ENCODE measurements at regions not wholly inside any gene's neighbourhood (a gene's known extent, or its start where the extent isn't known, plus 50 kb on each side); places are given as distances from the start of the nearest gene placed in this dataset.

DNA sequence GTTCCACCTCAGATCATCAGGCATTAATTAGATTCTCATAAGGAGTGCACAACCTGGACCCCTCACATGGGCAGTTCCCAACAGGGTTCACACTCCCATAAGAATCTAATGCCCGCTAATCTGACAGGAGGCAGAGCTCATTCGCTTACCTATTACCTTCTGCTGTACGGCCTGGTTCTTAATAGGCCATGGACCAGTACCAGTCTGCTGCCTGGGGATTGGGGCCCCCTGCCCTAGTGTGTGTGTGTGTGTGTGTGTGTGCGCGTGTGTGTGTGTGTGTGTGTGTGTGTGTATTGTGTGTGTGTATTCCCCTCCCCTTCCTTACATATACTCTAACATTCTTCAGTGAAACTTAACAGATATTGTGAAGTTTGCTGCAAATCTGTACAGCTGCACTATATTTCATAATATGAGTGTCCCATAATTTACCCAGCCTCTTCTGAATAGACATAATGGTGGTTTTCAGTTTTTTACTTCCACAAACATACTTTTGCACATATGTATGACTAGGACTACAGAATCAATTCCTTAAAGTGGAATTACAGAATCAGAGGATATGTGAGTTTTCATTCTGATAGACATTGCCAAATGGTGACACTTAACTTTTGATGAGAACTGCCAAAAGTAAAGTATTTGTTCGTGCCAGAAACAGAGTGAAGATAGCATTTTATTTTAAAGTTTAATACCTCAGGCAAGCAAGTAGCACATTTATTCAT, 205.2 kb upstream of the EEA1 start:
- DNase-seq (ENCODE audit: low read depth) = no peak

DNA sequence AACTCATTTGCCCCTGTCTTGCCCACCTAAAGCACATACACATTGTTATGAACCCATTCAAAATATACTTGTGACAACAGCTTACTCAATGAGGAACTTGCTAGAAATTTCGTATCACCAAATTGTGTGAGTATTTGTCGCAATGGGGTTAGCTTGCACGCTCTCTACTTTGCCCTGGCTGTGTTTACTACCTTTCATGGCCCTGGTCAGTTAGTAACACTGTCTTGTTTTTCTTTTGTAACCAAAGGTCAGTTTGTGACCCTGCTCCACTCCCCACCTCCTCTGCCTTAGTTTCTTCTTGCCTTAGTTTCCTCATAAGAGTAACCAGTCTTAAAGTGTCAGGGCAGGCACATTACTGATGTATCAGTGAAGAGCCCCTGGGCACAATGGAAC, 205.8 kb upstream of the EEA1 start:
- DNase-seq (ENCODE audit: low read depth) = no peak

DNA sequence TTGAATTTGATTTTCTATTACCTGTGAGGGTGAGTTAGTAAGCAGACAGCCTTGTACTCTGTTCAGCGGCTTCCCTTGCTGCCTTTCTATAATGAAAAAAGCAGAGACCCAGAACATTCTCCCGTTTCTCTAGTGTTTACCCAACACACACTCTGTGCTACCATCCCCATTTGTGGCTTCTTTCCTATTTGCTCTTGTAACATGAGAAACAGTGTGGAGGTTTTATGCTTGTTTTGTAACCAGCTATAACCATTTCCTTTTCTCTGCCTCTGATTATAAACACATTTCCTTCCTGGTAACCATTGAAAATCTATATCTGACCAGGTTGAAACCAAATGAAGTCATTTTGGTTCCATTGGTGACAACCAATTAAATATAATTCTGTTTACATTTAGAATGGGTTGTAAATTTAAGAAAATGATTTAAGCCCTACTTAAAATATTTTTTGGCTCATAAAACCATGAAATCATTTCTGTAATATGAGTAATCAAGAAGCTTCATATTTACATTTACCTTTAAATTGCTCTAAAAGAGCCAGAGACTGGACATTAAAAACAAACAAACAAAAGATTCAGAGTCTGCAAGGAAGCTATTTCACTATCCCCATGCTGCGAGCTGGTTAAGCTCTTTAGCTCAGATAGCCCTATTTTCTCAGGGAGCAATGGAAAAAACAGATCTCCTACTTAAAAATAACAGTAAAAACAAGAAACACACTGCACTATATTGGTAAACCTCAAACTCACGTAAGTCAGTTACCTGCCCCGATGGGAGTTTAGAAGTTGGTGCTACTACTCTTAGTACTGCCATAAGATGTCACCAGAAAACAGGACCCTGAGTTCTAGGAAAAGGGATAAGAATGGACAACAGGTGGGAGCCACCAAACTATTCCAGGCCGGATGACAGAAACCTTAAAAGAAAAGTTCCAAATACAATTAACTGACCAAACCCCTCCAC, 206.5 kb upstream of the EEA1 start:
- no peak for DNase-seq (ENCODE audit: low read depth)

DNA sequence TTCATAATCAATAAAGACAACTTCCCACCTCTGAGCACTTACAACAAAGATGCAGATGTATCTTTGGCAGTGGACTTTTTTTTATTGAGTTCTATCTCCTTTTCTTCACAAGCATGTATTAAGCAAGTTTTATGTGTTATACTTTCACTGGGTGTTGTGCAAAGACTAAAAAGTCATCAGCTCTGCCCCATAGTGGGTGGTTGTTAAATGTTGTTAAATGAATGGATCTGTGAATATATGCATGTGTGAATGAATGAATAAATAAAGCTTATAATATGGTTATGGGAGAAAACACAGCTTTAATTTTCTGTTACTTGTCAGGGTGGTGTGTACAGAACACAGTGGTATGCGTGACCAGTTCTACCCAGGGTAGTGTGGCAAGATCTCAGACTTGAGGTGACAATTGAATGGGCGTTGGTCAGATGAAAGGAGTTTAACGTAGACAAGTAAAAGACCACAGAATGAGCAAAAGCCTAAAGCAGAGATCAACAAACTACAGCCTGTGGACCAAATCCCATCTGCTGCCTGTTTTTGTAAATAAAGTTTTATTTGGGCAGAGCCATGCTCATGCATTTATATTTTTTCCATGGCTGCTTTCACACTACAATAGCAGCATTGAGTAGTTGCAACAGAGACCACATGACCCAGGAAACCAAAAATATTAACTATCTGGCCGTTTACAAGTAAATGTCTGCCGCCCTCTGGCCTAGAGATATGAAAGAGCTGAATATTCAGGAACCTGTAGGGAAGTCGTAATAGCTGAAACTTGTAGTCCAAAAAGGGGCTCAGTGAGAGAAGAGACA, 207.4 kb upstream of the EEA1 start:
- no peak for DNase-seq (ENCODE audit: low read depth)

DNA sequence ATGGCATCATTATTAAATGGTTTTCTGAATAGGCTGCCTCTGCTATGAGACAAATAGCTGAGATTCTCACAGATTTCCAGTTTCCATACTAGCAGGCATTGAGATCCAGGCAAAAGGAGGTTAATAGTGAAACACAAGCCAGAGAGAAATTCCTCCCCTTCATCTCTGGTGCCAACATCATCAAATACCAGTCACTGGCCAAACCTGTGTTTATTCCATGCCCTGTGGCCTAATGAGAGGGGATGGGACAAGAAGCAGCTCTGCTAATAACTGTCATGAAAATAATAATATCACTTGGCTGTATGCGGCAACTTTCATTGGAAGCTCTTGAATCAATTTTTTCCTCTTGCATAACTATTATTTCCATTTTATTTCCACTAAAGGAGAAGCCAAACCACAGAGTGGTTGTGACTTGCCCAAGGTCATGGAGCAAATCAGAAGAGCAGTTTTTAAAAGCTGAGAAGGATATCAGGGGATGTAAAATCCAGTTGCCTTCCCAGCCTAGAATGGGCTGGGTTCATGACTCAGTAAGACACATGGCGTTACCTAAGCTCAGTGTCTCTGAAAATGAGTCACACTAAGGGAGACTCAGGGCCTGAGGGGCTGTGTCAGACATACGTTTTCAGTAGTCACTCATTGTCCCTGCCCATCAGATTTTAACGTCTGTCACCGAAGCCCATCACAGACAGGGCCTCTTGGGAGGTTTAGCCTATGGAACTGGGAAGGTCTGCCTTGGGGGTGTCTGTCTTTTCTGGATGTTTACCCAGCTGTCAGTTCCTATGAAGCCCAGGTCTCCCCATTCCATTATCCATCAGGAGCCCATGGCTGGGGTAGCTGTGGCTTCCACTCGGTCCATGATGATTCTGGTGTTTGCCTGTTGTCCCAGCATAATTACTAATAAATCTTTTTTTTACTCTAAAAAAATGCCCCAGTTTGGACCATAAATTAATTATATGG, 208.8 kb upstream of the EEA1 start:
- DNase-seq (ENCODE audit: low read depth) = no peak

DNA sequence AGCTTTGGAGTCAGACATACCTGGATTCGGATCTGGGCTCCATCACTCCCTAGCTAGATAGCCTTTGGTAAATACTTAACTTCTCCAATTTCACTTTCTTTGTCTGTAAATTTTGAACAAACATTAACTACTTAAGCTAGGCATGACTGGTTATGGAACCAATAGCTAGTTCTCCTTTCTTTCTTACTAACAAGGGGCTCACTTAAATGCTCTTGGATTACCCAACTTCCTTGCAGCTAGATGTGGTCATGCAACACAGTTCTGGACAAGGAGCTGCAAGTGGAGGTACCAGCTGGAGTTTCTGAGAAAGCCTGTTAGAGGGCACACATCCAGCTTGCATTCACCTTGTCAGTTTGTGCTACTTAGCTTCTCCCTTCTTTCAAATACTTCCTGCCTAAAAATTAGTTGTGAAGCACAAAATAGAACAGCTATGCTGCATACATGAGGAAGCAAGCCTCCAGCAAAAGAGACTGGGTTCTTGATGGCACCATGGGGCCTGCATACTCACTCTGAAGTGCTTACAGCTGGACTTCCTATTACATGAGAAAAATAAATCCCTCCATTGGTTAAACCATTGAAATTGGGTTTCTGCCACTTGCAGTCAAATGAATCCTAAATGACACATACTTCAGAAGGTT, 210.1 kb upstream of the EEA1 start:
- no peak for DNase-seq (ENCODE audit: low read depth)

DNA sequence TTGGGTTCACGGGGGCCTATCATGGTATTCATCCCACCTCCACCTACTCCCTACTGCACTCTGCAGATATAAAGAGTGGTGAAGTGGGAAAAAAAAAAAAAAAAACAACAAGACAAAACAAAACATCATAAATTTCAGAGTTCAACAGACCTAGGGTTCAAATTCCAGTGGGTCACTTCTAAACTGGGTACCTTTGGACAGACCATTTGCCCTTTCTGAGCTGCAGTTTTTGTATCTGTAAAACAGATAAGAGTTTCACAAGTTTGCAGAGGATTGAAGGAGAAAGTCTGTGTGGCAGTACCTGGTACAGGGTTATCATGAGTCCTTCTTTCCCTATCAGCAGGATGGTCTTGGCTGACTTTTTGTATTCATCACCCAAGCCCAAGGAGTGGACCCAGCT, 211.2 kb upstream of the EEA1 start:
- no peak for DNase-seq (ENCODE audit: low read depth)

DNA sequence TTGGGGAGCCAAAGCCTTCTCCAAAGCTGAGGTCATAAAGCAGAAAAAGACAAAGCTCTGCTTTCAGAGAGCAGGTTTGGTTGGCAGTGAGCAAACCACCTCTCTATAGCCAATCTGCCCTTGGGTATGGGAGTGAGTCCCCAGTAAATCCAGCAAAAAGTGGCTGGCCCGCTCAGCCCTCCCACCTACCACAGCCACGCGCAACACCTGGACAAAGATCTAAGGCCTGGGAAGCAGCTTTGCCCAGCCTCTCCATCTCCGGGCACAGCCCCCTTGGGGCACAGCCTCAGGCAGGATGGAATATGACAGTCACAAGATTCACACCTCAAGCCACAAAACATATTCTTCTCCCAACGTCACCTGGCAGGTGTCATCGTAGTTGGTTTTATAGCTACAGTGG, 211.7 kb upstream of the EEA1 start:
- DNase-seq (ENCODE audit: low read depth) = no peak

DNA sequence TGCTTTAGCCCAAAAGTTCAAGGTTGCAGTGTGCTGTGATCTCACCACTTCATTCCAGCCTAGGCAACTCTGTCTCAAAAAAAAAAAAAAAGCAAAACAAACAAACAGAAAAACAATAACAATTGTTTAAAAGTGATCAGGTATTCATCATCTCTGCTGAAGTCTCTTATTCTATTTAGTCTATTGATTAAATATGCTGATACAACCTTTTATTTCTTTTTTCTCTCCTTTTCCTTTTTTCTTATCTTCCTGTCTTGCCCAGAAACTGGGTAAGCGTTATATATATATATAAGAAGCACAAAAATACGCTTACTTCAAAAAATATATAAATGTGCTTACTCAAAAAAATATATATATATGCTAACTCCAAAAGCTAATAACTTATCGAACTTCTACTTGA, 213.8 kb upstream of the EEA1 start:
- DNase-seq (ENCODE audit: low read depth) = no peak

DNA sequence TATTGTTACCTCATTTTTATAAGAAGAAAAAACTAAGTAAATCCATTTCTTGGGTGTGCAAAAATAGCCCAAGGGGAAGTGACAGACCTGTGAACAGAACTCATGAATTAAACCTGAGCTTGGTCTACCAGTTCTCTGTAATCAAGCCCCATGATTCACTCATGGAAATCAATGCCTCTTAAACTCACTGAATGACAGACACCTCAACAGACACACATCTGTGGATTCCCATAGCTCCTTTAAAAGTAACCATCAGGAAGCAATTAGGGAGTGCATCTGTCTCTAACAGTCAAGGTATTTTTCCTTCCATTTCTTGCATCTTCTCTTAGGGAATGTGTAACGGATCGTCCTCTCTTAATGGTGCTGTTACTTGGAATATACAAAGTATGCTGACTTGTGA, 215.0 kb upstream of the EEA1 start:
- no peak for DNase-seq (ENCODE audit: low read depth)

DNA sequence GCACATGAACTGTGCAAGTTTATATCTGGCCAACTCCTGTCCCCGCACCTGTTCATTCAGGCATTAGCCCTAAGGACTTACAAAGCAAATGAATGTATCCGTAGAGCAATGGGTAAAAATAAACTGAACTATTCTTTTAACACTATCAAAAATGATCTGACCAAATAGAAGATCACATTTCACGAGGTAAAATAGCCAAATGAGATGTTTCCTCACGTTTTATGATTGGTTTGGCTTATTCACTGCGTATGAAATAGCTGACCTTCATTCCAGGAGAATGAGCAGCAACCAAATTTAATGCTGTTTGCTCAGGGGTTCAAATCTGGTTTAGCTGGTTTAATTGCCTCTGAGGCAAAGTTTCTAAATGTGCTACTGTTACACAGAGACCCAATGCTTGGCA, 216.0 kb upstream of the EEA1 start:
- no peak for DNase-seq (ENCODE audit: low read depth)

DNA sequence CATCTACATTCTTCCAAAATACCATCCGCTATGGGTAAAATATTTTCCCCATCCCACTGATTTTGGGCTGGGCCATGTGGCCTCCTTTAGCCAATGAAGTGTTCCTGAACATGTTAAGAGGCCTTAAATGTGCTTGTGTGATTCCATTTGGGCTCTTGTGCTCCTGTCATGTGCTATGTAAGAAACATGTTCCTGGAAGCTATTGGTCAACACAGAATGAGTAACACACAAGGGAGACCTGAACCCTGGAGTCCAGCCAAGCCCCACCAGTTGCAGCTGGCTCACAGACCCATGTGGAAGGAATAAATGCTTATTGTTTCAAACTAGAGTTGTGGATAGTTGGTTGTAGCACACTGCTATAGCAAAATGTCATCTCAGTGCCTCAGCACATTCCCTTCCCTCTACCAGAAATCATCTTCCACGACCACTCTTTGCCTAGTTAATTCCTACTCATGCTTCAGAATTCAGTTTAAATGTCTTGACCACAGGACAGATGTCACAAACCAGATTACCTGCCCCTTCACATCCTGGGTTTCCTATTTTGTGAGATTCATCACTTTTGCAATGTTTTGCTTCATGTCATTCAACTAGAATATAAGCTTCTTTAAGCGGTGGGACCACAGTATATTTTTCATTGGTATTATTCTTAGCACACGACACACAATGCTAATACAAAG, 217.3 kb upstream of the EEA1 start:
- DNase-seq (ENCODE audit: low read depth) = no peak

DNA sequence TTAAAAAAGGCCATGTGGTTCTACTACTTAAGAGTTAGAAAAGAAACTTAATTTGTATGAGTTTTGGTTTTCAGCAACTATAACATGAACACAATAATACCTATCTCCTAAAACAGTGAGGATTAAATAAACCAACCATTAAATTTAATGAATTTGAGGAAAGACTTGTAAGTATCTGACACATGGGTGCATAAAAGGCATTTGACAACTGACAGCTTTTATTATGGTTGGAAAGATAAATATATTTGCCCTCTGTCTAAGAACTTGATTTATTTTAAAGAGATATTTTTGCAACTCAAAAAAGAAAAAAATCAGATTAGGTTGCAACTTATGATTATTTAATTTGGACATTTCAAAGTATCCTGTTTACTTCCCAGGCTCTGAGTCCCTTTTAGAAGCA, 217.9 kb upstream of the EEA1 start:
- no peak for DNase-seq (ENCODE audit: low read depth)

DNA sequence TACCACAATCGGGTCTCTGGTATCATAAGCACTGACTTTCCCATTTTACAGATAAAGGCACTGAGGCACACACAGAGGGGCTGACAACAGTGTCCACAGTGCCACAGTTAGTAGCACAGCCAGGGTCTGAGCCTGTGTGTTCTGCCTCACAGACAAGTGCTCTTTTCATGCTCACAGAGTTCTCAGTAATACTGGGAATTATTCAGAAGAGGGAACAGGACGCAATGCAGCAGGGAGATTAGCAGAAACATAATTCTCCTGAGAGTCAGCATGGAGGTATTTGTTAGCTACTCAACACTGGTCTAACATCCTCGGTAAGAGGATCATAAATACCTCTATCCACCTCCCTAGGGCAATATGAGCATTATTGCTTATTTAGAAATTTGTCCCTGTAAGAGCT, 219.3 kb upstream of the EEA1 start:
- no peak for DNase-seq (ENCODE audit: low read depth)

DNA sequence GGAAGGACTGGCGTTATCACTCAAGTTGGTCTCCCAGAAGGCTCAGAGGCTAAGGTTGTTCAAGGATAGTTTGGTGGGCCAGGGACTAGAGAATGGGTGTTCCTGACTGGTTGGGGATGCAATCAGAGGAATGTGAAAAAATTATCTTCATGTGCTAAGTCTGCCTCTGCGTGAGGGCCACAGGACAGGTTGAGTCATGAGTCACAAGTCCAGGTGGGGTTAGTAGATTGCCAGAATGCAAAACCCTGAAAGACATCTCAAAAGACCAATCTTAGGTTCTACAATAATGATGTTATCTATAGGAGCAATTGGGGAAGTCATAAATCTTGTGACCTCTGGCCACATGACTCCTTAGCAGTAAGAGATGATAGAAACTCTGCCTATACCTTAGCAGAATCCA, 220.1 kb upstream of the EEA1 start:
- no peak for DNase-seq (ENCODE audit: low read depth)

DNA sequence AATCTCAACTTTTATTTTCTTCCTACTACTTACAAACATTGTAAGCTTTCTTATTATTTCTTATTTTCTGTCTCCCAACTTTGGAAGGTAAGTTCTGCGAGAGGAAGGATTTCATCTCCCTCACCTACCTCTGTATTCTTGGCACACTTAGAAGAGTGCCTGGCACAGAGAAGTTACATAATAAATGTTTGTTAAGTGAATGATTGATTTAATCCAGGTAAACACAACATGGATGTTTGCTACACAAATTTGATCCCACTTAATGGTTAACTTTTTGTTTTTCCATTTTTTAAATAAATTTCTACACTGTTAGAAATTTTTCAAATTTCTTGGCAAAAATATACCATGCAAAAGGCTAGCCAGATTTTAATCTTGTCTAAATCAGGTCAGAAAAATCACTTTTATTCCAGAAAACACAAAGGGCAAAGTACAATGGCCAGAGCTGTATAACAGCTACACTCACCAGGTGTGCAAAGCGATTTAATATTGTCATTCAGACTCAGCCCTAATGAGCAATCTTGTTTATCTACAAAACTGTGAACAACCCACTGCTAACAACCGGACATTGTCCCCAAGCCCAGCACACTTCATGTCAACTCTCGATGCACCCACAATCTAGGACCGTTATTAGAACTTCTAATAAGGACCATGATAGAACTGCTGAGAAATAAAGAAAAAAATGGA, 222.1 kb upstream of the EEA1 start:
- no peak for DNase-seq (ENCODE audit: low read depth)

DNA sequence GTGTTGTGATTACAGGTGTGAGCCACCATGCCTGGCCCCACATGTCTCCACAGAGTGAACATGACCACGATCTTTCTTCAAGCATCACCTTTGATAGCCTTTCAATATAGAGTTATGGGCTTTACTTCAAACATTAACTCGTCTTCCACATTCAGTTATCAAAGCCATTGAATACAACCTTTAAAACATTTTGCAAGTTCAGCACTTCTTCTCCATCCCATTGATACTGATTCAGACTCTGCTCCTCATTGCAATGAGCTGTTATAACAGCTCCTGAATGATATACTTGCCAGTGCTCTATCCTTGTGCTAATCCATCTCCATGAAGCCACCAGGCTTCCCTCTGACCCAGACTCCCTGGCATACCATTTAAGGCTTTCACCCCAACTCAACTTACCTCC, 223.5 kb upstream of the EEA1 start:
- no peak for DNase-seq (ENCODE audit: low read depth)

DNA sequence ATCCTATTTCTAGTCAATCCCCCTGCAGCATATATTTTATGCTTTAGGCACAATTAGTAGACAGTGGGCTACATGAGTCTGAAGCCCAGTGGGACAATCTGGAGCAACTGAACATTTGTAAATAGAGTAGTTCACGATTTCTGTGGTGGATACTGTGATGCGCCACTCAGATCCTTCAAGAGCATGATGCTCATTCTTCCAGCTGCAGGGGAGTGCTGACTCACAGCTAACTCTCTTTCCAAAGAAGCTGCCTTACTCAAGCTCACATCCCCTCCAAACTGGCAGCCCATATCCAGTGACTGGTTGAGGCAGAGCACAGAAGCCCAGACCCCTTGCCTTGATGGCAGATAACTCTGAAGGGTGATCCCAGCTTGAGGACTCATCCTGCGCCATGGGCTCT, 224.2 kb upstream of the EEA1 start:
- DNase-seq (ENCODE audit: low read depth) = no peak

DNA sequence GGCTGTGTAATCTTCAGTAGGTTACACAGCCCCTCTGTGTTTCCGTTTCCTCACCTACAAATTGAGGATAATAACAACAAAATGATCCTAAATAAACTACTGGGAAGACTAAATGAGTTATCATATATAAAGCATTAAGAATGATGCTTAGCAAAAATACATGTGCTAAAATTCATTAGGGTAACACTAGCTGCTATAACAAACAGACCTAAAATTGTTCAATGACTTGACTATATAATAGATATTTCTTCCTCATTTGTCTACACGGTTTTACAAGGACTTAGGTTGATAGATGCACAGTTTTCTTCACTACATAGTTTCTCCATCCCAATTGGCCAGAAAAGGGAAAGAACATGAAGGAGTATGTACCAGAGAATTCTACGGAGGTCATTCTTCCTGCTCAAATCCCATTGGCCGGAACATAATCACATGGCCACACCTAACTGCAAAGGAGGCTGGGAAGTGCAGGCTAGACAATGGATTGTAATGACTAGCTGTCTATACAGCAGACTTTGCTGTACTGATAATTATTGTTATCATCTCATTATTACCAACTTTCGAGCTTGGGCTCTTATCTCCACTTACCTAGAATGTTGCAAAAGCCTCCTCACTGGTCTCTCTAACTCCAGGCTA, 223.5 kb upstream of the NUDT4 start:
- DNase-seq (ENCODE audit: low read depth) = no peak
